ENCODE measurements at regions not wholly inside any gene's neighbourhood (a gene's known extent, or its start where the extent isn't known, plus 50 kb on each side); places are given as distances from the start of the nearest gene placed in this dataset.

DNA sequence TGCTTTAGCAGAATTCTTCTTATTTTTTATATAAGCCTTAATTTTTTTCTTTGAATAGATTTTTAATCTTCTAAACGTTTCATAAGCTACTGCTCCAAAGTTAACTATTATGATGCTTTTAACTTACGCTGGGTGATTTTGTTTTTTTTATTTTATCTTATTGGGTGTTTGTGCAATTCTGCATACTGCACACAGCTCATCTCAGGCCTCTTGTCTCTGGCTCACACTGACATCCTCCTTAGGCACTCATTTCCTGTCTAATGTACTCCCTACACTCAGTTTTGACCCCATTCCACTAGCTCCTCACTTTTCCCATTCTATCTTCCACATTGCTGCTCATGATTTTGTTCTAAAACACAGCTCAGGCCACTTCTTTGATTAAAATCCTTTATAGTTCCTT, 111.9 kb upstream of the MAP9 start:
- TF ChIP-seq, protein P1, sequence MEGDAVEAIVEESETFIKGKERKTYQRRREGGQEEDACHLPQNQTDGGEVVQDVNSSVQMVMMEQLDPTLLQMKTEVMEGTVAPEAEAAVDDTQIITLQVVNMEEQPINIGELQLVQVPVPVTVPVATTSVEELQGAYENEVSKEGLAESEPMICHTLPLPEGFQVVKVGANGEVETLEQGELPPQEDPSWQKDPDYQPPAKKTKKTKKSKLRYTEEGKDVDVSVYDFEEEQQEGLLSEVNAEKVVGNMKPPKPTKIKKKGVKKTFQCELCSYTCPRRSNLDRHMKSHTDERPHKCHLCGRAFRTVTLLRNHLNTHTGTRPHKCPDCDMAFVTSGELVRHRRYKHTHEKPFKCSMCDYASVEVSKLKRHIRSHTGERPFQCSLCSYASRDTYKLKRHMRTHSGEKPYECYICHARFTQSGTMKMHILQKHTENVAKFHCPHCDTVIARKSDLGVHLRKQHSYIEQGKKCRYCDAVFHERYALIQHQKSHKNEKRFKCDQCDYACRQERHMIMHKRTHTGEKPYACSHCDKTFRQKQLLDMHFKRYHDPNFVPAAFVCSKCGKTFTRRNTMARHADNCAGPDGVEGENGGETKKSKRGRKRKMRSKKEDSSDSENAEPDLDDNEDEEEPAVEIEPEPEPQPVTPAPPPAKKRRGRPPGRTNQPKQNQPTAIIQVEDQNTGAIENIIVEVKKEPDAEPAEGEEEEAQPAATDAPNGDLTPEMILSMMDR (IDR thresholded peaks at IDR 0.05): no peak
- TF ChIP-seq GABPA (IDR thresholded peaks at IDR 0.05; ENCODE audit: low read depth): no peak
- no peak for TF ChIP-seq TEAD4 (IDR thresholded peaks at IDR 0.05; ENCODE audit: borderline replicate concordance, insufficient read depth)
- TF ChIP-seq, protein P2, sequence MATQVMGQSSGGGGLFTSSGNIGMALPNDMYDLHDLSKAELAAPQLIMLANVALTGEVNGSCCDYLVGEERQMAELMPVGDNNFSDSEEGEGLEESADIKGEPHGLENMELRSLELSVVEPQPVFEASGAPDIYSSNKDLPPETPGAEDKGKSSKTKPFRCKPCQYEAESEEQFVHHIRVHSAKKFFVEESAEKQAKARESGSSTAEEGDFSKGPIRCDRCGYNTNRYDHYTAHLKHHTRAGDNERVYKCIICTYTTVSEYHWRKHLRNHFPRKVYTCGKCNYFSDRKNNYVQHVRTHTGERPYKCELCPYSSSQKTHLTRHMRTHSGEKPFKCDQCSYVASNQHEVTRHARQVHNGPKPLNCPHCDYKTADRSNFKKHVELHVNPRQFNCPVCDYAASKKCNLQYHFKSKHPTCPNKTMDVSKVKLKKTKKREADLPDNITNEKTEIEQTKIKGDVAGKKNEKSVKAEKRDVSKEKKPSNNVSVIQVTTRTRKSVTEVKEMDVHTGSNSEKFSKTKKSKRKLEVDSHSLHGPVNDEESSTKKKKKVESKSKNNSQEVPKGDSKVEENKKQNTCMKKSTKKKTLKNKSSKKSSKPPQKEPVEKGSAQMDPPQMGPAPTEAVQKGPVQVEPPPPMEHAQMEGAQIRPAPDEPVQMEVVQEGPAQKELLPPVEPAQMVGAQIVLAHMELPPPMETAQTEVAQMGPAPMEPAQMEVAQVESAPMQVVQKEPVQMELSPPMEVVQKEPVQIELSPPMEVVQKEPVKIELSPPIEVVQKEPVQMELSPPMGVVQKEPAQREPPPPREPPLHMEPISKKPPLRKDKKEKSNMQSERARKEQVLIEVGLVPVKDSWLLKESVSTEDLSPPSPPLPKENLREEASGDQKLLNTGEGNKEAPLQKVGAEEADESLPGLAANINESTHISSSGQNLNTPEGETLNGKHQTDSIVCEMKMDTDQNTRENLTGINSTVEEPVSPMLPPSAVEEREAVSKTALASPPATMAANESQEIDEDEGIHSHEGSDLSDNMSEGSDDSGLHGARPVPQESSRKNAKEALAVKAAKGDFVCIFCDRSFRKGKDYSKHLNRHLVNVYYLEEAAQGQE (IDR thresholded peaks at IDR 0.05; ENCODE audit: low read depth, low read length): no peak
- TF ChIP-seq, protein P3, sequence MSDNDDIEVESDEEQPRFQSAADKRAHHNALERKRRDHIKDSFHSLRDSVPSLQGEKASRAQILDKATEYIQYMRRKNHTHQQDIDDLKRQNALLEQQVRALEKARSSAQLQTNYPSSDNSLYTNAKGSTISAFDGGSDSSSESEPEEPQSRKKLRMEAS (IDR thresholded peaks at IDR 0.05; ENCODE audit: low read depth): no peak
- TF ChIP-seq POLR2AphosphoS5 (IDR thresholded peaks at IDR 0.05; ENCODE audit: low read depth, low read length): no peak
- TF ChIP-seq EZH2phosphoT487 (IDR thresholded peaks at IDR 0.05; ENCODE audit: borderline replicate concordance, low read depth): no peak
